Hypothalamus (tissue), 51 donors: ENCODE measurements at regions not wholly inside any gene's neighbourhood (a gene's known extent, or its start where the extent isn't known, plus 50 kb on each side); places are given as distances from the start of the nearest gene placed in this dataset.
"Not testable (repeated sequence)": the region's sequence is repeated elsewhere in the genome, so short reads cannot be mapped to it uniquely, and the experiment has no call there.

Experiments
- DNase-seq, 51 donors: peaks; one replicate each; lab custom pipeline; 2025; lab: John Stamatoyannopoulos, UW

- DNase-seq, result no peak
Observed at GRCh38 chr20:51960047-51960675, 157.8 kb upstream of the SALL4 start.

- no peak for DNase-seq
Observed at GRCh38 chr20:51959066-51959542, 156.8 kb upstream of the SALL4 start.

DNA sequence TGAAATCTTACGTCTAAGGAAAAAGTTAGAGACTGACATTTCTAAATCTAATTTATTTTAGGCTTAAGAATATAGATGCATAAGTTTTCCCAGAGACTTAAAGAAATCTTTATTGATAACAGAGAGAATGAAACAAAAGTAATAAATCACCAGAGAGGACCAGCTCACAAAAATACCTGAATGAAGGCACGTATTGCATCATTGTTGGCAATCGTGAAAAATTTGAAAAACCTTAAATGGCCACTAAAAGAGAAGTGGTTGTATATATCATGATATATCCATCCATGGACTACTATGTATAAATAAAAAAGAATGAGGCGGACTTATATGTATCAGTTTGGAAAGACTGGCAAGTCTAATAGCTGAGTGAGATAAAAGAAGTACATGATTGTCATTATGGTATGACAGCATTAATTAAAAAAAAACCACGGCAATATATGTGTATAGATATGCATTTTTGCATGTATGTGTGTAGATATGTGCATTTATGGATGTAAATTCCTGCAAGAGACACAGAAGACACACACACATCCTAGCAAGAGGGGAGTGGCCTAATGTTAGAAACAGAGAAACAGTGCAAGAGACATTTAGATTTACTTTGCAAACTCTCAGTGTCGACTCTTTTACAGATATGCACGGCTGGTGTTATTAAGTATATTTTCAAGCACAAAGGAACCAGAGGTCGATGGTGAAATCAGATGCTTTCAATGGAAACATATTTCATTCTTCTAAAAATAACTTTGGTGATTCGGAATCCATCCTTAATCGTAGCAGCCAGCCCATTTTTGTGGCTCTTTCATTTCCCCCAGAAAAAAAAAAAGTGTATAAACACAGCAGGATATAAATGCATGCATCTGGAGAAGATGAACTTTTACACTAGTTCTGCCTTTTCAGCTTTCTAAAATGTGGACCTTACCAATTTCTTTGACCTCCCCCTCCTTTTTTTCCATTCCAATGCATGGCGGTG lies 156.1 kb upstream of the SALL4 start:
- DNase-seq, result no peak

DNA sequence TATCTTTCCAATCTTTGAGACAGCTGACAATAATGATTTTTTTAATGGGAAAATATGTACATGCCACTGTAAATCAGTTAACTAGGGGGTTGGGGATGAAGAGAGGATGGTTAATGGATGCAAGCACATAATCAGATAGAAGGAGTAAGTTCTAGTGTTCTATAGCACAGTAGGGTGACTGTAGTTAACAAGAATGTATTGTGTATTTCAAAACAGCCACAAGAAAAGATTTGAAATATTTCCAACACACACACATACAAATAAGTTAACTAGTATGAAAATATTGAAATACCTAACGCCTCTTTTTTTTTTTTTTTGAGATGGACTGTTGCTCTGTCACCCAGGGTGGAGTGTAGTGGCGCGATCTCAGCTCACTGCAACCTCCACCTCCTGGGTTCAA lies 153.4 kb upstream of the SALL4 start:
- no peak for DNase-seq

GRCh38 chr20:51953731-51954340 lies 151.5 kb upstream of the SALL4 start:
- no peak for DNase-seq

DNA sequence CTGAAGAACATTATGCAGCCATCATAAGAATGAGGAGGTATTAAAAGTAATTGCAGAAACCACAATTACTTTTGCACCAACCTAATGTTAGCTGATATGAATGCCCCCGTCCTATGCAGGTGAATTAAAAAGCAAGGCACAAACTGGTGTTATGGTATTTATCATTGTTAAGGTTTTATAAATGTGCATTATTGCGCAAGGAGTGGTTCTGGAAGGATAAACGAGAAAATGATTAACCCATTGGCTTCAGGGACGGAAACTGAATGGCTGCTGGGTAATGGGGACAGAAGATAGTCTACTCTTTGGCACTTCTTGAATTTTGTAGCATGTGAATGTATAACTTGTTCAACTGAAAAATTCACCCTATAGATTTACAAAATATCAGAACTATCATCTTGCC lies 148.6 kb upstream of the SALL4 start:
- no peak for DNase-seq

GRCh38 chr20:51946586-51946985 lies 144.3 kb upstream of the SALL4 start:
- no peak for DNase-seq

DNA sequence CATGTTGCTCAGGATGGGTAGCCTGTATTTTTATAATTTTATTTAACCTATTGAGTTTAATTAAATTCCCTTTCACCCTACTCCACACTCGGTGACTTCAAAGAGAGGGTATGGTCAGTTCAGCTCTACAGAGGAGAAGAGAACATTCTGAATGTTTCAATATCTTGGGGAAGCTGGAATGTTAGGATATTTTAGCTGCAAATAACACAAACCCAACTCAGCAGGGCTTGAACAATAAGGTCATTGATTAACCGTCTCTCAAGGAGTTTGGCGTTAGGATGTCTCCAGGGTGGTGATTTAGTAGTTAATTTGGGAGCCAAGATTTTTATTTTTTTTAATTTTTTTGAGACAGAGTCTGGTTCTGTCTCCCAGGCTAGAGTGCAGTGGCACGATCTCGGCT lies 143.6 kb upstream of the SALL4 start:
- DNase-seq, result no peak

DNA sequence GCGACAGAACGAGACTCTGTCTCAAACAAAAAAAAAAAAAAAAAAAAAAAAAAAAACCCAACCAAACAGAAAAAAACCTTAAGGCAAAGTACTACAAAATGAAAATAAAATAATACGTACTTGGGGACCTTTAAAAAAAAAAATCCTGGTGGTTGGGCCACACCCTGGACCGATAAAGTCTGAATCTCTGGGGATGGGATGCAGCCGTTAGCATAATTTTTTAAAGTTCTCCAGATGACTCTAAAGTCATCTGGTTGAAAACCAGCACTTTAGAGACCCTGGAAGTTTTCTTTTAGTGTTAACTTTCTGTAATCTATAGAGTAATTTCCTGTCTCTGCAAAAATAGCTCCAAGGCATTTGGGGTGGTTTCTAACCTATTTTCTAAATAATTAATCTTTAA lies 142.9 kb upstream of the SALL4 start:
- no peak for DNase-seq

- no peak for DNase-seq
Observed at GRCh38 chr20:51943761-51944160, 141.4 kb upstream of the SALL4 start.

DNA sequence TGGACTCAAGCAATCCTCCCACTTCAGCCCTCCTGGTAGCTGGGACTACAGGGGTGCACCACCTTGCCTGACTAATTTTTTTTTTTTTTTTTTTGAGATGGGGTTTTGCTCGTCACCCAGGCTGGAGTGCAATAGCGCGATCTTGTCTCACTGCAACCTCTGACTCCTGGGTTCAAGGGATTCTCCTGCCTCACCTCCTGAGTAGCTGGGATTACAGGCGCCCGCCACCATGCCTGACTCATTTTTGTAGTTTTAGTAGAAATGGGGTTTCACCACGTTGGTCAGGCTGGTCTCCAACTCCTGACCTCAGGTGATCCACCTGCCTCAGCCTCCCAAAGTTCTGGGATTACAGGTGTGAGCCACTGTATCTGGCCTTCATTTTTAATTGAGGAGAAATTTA lies 141.0 kb upstream of the SALL4 start:
- DNase-seq, result not testable (repeated sequence)

- no peak for DNase-seq
Observed at GRCh38 chr20:51941503-51941902, 139.2 kb upstream of the SALL4 start.

- no peak for DNase-seq
Observed at GRCh38 chr20:51939259-51939585, 136.9 kb upstream of the SALL4 start.

DNA sequence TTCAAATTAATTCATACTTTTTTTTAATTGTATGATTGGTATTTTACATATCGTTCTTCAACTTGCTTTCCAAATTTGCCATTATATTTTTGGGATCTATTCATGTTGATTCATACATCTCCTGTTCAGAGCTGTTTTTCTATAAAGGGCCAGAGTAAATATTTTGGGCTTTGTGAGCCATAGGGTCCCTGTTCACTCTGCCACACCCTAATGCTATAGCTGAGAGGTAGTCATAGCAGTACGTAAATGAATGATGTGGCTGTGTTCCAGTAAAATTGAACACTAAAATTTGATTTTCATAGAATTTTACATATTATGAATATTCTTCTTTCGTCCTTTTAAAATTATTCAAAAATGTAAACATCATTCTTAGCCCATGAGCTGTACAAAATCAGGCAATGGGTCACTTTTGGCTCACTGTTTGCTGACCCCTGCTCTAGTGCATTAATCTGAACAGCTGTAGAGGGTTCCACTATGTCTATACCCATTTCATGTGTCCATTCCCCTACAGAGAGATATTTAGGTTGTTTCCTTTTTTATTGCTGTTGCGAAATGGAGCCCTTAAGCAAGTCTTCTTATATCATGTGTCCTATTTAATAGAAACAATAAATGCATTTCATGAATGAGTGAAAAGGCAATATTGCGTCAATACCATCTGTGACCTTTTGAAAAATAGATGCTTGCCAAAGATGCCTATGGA lies 136.4 kb upstream of the SALL4 start:
- DNase-seq, result no peak

DNA sequence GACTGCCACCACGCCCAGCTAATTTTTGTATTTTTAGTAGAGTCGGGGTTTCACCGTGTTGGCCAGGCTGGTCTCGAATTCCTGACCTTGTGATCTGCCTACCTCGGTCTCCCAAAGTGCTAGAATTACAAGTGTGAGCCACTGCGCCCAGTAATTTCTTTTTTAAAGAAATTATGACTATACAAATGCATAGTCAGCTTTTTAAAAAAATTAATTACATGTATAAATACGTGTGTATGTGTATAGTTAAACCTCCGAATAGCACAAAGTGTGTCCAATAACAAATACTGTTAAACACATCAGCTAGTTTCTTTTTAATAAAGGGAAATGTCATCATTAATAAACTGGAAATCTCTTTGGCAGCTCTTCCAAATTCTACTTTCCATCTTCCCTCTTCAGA lies 135.5 kb upstream of the SALL4 start:
- no peak for DNase-seq

- DNase-seq, result no peak
Observed at GRCh38 chr20:51936377-51936776, 134.1 kb upstream of the SALL4 start.

DNA sequence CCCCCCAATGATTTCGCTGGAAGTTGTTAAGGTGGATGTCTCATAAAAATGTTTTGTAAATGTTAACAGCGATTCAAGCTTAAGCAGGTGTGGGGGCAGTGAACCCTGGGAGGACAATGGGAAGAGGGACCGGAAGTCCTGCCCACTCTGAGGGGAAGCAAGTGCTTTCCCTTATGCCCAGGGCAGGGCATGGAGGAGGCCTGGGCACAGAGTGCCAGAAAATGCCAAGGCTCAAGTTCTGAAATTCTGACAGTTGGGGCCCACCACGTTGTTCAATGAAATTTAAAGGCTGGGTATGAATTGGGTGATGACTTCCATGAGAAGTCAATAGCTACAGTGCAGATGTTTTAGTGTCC lies 132.7 kb upstream of the SALL4 start:
- no peak for DNase-seq

- no peak for DNase-seq
Observed at GRCh38 chr20:51934301-51935002, 132.1 kb upstream of the SALL4 start.

- DNase-seq, result no peak
Observed at GRCh38 chr20:51931371-51931781, 129.1 kb upstream of the SALL4 start.

DNA sequence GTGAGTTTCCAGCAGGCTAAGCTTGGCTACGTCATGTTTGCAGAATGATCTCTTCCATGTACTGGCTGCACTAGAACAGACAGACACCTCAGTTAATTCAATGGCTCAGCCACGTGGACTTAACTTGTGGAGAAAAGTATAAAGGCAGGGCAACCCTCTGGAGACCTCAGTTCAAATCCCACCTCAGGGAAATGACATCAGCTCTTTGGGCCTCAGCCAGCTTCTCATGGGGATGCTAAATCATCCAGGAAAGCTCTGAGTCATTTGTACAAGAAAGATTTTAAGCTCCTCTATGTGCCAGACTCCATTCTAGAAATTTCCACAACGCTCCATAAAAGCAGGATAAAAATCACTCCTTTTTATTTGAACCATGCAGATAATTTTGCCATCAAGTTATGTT lies 128.5 kb upstream of the SALL4 start:
- no peak for DNase-seq

DNA sequence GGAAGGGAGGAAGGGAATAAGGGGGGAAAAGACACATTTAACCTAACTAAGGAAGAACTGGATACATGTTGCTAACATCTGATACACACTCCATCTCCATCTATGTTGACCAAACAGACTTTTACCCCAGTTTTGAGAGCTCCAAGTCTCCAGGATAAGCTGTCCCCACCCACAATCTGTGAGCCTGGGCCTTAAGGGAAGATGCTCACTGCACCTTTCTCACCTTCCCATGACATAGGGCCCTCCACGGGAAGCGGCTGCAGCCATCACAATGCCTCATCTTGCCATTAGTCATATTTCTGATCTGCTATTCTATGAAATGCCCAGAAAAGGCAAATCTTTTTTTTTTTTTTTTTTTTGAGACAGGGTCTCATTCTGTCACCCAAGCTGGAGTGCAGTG lies 126.6 kb upstream of the SALL4 start:
- DNase-seq, result no peak
